GM12875 (cell line): ENCODE measurements at regions not wholly inside any gene's neighbourhood (a gene's known extent, or its start where the extent isn't known, plus 50 kb on each side); places are given as distances from the start of the nearest gene placed in this dataset.
A peak's percentile ranks its signal among the peaks of the same experiment; 100 is the strongest.

Experiments used
- H3K4me3 ChIP-seq: one replicate; pipeline ENCODE4 v1.5.1; 2011; ENCODE audit warnings: low read depth, low read length, control low read depth
- TF ChIP-seq, protein P1 (sequence below): IDR thresholded peaks from 2 replicates; pipeline ENCODE4 v1.5.1; 2011; ENCODE audit warnings: low read depth, mild to moderate bottlenecking, control low read depth, inconsistent platforms, low read length, moderate library complexity, borderline replicate concordance; ENCODE audit not compliant: insufficient read depth

DNA sequence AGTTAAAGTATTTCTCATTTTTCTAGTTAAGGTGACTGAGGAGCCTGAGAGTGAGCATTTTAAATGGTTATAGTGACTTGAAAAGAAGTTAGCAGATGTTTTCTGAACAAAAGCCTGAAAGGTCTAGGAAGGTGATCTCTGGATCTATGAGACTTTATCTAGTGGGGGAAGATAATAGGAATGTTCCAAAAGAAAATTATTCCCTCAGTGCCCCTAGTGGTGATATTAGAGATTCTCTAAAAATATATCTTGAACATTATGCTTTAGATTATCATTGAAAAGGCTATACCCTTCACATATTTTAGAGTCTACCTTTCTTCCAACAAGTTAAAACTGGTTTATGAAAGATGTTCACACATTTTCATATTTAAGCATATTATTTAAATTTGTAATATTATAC is 69.0 kb upstream of the SPANXN1 start:
- TF ChIP-seq, protein P1, sequence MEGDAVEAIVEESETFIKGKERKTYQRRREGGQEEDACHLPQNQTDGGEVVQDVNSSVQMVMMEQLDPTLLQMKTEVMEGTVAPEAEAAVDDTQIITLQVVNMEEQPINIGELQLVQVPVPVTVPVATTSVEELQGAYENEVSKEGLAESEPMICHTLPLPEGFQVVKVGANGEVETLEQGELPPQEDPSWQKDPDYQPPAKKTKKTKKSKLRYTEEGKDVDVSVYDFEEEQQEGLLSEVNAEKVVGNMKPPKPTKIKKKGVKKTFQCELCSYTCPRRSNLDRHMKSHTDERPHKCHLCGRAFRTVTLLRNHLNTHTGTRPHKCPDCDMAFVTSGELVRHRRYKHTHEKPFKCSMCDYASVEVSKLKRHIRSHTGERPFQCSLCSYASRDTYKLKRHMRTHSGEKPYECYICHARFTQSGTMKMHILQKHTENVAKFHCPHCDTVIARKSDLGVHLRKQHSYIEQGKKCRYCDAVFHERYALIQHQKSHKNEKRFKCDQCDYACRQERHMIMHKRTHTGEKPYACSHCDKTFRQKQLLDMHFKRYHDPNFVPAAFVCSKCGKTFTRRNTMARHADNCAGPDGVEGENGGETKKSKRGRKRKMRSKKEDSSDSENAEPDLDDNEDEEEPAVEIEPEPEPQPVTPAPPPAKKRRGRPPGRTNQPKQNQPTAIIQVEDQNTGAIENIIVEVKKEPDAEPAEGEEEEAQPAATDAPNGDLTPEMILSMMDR: no peak
- H3K4me3 ChIP-seq: no peak overlapping the region

DNA sequence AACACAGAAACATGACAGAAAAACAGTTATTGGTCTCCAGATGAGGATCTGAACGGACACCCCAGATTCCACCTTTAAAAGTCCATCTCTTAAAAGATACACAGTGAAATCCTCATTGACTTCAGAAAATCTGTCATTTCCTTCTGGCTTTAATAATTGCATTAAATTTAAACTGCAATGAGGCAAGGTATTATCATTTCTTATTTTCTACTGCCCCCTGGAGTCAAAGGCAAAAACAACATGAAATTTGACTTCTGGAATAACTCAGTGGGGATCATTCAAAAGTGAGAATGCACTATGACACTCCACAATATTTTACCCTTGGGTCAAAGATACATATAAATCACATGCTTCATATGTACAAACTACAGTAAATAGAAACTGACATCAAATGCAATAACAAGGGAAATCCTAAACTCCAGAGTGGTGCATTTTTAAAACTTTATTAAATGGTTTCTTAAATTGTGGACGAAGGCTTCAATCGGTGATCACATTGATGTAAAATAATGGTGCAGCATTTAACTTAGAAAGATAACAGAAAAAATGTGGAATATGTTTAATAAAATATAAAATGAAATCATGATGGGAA is 56.4 kb upstream of the SPANXN1 start:
- H3K4me3 ChIP-seq: no peak overlapping the region
- TF ChIP-seq, protein P1: peak; percentile 29; the same call in 1 of the 2 replicates
